Right atrium auricular region (tissue), 2 donors: ENCODE measurements at regions not wholly inside any gene's neighbourhood (a gene's known extent, or its start where the extent isn't known, plus 50 kb on each side); places are given as distances from the start of the nearest gene placed in this dataset.

ENCODE experiments used
- DNase-seq: peaks from one replicate; pipeline ENCODE4 v3.0.0-alpha.2; 2019; ENCODE audit warnings: low spot score
- H3K27ac ChIP-seq, 2 donors: fragments of 200-600 bp; sonication (generic); 1 replicate in 1 of 2; 2 replicates in 1 of 2; pipeline ENCODE4 v1.5.1; 2016 to 2019
- H3K27me3 ChIP-seq, 2 donors: fragments of 200-600 bp; sonication (generic); one replicate each; pipeline versions ENCODE4 v1.5.1 to v1.6.0; 2017 to 2019
- H3K36me3 ChIP-seq: fragments of 200-600 bp; sonication (generic); one replicate; pipeline ENCODE4 v1.5.1; 2016
- H3K4me1 ChIP-seq, 2 donors: fragments of 200-600 bp; sonication (generic); one replicate each; pipeline versions ENCODE4 v1.5.1 to v1.6.0; 2017 to 2019
- H3K4me3 ChIP-seq, 2 donors: fragments of 200-600 bp; sonication (generic); 1 replicate in 1 of 2; 2 replicates in 1 of 2; pipeline ENCODE4 v1.5.1; 2017 to 2019; ENCODE audit warnings: mild to moderate bottlenecking in 1 of 2, moderate library complexity in 1 of 2
- H3K9me3 ChIP-seq, 2 donors: fragments of 200-600 bp; sonication (generic); one replicate each; pipeline ENCODE4 v1.5.1; 2019
- TF ChIP-seq, protein P1 (sequence below), 2 donors: fragments of 200-600 bp; sonication (generic); IDR thresholded peaks; one replicate each; pipeline ENCODE4 v1.5.1; 2019; ENCODE audit warnings: antibody characterized with exemption in 2 of 2

DNA sequence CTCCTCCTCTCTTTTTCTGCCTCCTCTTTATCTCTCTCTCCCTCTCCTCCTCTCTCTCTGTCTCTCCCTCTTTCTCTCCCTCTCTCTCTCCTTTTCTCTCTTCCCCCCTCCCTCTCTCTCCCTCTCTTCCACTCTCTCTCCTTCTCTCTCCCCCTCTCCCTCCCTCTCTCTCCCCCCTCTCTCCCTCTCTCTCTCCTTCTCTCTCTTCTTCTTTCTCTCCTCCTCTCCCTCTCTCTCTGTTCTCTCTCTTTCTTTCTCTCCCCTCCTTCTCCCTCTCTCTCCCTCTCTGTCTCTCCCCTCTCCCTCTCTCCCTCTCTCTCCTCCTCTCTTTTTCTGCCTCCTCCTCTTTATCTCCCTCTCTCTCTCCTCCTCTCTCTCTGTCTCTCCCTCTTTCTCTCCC is 197.4 kb downstream of the UQCRFS1 start:
- TF ChIP-seq, protein P1, sequence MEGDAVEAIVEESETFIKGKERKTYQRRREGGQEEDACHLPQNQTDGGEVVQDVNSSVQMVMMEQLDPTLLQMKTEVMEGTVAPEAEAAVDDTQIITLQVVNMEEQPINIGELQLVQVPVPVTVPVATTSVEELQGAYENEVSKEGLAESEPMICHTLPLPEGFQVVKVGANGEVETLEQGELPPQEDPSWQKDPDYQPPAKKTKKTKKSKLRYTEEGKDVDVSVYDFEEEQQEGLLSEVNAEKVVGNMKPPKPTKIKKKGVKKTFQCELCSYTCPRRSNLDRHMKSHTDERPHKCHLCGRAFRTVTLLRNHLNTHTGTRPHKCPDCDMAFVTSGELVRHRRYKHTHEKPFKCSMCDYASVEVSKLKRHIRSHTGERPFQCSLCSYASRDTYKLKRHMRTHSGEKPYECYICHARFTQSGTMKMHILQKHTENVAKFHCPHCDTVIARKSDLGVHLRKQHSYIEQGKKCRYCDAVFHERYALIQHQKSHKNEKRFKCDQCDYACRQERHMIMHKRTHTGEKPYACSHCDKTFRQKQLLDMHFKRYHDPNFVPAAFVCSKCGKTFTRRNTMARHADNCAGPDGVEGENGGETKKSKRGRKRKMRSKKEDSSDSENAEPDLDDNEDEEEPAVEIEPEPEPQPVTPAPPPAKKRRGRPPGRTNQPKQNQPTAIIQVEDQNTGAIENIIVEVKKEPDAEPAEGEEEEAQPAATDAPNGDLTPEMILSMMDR (IDR thresholded peaks at IDR 0.05) = no peak
- Histone ChIP-seq H3K27me3 (no peaks in the 10 kb centered on the region), H3K36me3 (no peaks in the 10 kb centered on the region), H3K9me3 (no peaks in the 10 kb centered on the region), H3K4me1 (peaks cover 0 to 8% of the 10 kb centered on the region in 2 donors), H3K4me3 (no peak overlapping the region), H3K27ac (no peak overlapping the region)
- DNase-seq = no peak

DNA sequence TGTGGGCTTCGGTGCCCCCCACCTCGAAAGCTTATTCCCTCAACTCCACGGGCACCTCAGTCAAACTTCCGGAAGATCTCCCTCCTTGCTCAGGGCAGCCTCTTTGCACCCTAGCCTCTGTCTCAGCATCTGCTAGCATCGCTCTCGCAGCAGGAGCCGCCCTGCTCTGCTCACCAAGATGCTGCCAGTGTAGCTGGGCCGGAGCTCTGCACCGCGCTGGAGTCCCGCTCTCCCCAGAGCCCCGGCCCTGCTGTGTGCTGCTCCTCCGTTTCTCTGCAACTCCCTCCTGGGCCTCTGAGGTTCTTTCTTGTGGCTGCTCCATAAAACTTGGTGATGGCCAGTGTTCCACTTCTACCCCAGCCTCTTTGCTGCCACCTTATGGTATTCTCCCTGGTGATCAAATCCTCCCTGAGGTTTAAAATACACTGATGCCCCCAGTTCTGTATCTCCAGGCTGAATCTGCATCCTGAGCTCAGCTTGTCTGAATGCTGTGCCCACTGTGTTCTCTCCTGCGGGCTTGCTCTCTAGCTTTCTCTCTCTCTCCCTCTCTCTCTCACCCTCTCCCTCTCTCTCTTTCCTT is 198.0 kb downstream of the UQCRFS1 start:
- no peak for DNase-seq
- Histone ChIP-seq H3K27me3 (no peaks in the 10 kb centered on the region), H3K36me3 (no peaks in the 10 kb centered on the region), H3K9me3 (no peaks in the 10 kb centered on the region), H3K27ac (no peak overlapping the region), H3K4me3 (no peak overlapping the region), H3K4me1 (peaks cover 0 to 8% of the 10 kb centered on the region in 2 donors)
- TF ChIP-seq, protein P1 (IDR thresholded peaks at IDR 0.05) = no peak

GRCh38 chr19:29013988-29014387 is 199.0 kb downstream of the UQCRFS1 start:
- Histone ChIP-seq H3K9me3 (no peaks in the 10 kb centered on the region), H3K27me3 (no peaks in the 10 kb centered on the region), H3K4me1 (peaks cover 0 to 8% of the 10 kb centered on the region in 2 donors), H3K36me3 (no peaks in the 10 kb centered on the region), H3K27ac (no peak overlapping the region), H3K4me3 (no peak overlapping the region)
- TF ChIP-seq, protein P1 (IDR thresholded peaks at IDR 0.05) = no peak
- DNase-seq = no peak

- H3K9me3 ChIP-seq = no peaks in the 10 kb centered on the region
- H3K27ac ChIP-seq = no peak overlapping the region
- H3K36me3 ChIP-seq = no peaks in the 10 kb centered on the region
- TF ChIP-seq, protein P1 (IDR thresholded peaks at IDR 0.05) = no peak
- no peaks in the 10 kb centered on the region for H3K27me3 ChIP-seq
- no peak for DNase-seq
- H3K4me1 ChIP-seq = peaks cover 0 to 8% of the 10 kb centered on the region in 2 donors
- H3K4me3 ChIP-seq = no peak overlapping the region
Measured at GRCh38 chr19:29013325-29013724, 199.6 kb downstream of the UQCRFS1 start.

DNA sequence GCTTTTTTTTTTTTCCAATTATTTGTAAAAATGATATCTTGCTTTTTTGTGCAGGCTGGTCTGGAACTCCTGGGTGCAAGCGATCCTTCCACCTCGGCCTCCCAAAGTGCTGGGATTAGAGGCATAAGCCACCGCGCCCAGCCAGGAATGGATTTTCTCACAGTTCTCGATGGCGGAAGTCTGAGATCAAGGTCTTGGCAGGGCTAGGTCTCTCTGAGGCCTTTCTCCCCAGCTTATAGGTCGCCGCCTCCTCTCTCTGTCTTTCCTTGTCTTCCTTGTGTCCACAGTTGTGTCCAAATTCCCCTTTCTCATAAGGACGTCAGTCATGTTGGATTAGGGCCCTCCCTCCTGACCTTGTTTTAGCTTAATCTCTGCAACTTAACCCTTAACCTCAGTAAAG is 200.5 kb downstream of the UQCRFS1 start:
- H3K36me3 ChIP-seq = no peaks in the 10 kb centered on the region
- H3K27me3 ChIP-seq = no peaks in the 10 kb centered on the region
- H3K4me3 ChIP-seq = no peak overlapping the region
- peaks cover 0 to 6% of the 10 kb centered on the region in 2 donors for H3K4me1 ChIP-seq
- no peaks in the 10 kb centered on the region for H3K9me3 ChIP-seq
- TF ChIP-seq, protein P1 (IDR thresholded peaks at IDR 0.05) = no peak
- DNase-seq = no peak
- no peak overlapping the region for H3K27ac ChIP-seq

- DNase-seq = no peak
- no peak overlapping the region for H3K4me3 ChIP-seq
- no peaks in the 10 kb centered on the region for H3K36me3 ChIP-seq
- H3K9me3 ChIP-seq = no peaks in the 10 kb centered on the region
- H3K27me3 ChIP-seq = no peaks in the 10 kb centered on the region
- TF ChIP-seq, protein P1 (IDR thresholded peaks at IDR 0.05) = no peak
- H3K4me1 ChIP-seq = no peaks in the 10 kb centered on the region
- no peak overlapping the region for H3K27ac ChIP-seq
Measured at GRCh38 chr19:29010276-29010675, 202.7 kb downstream of the UQCRFS1 start.
